H1 (cell line): ENCODE measurements at regions not wholly inside any gene's neighbourhood (a gene's known extent, or its start where the extent isn't known, plus 50 kb on each side); places are given as distances from the start of the nearest gene placed in this dataset.

Experiments
- CTCF ChIA-PET: fragments of 300-600 bp; sonication (Branson Sonifier 250); formaldehyde crosslinking; loops from one replicate; lab custom pipeline; 2021; ENCODE audit not compliant: partially characterized antibody; lab: Charles Lee
- POLR2A ChIA-PET: fragments of 300-600 bp; sonication (Branson Sonifier 250); formaldehyde crosslinking; loops from one replicate; lab custom pipeline; 2021; ENCODE audit warnings: inconsistent platforms; ENCODE audit not compliant: partially characterized antibody; lab: Charles Lee
- DNase-seq, 2 experiments: peaks; one replicate each; pipeline versions ENCODE4 v3.0.0 to v3.0.0-alpha.2; 2010 to 2022; ENCODE audit warnings: low spot score in 2 of 2, low read depth in 1 of 2, mixed read lengths in 1 of 2
- FAIRE-seq: peaks from 2 replicates; lab custom pipeline; 2011; peaks lifted over from hg19 to GRCh38; lab: Jason Lieb, UNC
- H2AFZ ChIP-seq: 2 replicates; pipeline ENCODE4 v1.8.1; 2012; ENCODE audit warnings: low read length, inconsistent platforms
- H2AK5ac ChIP-seq: 2 replicates; pipeline ENCODE4 v1.6.1; 2013; ENCODE audit warnings: low read depth, low read length
- H2BK120ac ChIP-seq: replicated peaks from 2 replicates; pipeline ENCODE3; 2013; ENCODE audit warnings: low read depth, low read length, inconsistent platforms
- H2BK12ac ChIP-seq: 2 replicates; pipeline ENCODE4 v1.6.1; 2013; ENCODE audit warnings: low read depth, low read length
- H2BK15ac ChIP-seq: 2 replicates; pipeline ENCODE4 v1.6.1; 2013; ENCODE audit warnings: low read length
- H2BK20ac ChIP-seq: 2 replicates; pipeline ENCODE4 v1.6.1; 2013; ENCODE audit warnings: low read length
- H2BK5ac ChIP-seq: 2 replicates; pipeline ENCODE4 v1.6.1; 2013; ENCODE audit warnings: low read depth, low read length
- H3K14ac ChIP-seq: 2 replicates; pipeline ENCODE4 v1.6.1; 2013; ENCODE audit warnings: inconsistent platforms; ENCODE audit not compliant: insufficient read length
- H3K18ac ChIP-seq: 2 replicates; pipeline ENCODE4 v1.6.1; 2013; ENCODE audit warnings: low read length; ENCODE audit errors: extremely low read depth
- H3K23ac ChIP-seq: 2 replicates; pipeline ENCODE4 v1.6.1; 2013; ENCODE audit warnings: inconsistent platforms; ENCODE audit not compliant: insufficient read length
- H3K23me2 ChIP-seq: 2 replicates; pipeline ENCODE4 v1.6.1; 2013; ENCODE audit warnings: low read depth, low read length
- H3K27ac ChIP-seq: 2 replicates; pipeline ENCODE4 v1.6.1; 2011; ENCODE audit warnings: low read depth, low read length, inconsistent platforms
- H3K27me3 ChIP-seq, 4 experiments: replicated peaks in 1 of 4; 1 replicate in 1 of 4; 2 replicates in 3 of 4; pipeline versions ENCODE4 v1.6.1 to v1.8.1; 2011 to 2013; ENCODE audit warnings: low read length in 3 of 4, mild to moderate bottlenecking in 3 of 4, inconsistent platforms in 2 of 4, mixed read lengths in 2 of 4, moderate library complexity in 1 of 4; ENCODE audit not compliant: control insufficient read depth in 3 of 4, insufficient read depth in 3 of 4; ENCODE audit errors: extremely low read depth in 1 of 4
- H3K36me3 ChIP-seq, 4 experiments: 2 replicates each; pipeline versions ENCODE4 v1.6.1 to v1.8.1; 2011 to 2013; ENCODE audit warnings: mild to moderate bottlenecking in 4 of 4, low read length in 3 of 4, moderate library complexity in 2 of 4, control low read depth in 1 of 4, inconsistent platforms in 1 of 4; ENCODE audit not compliant: insufficient read depth in 4 of 4, control insufficient read depth in 2 of 4
- H3K4ac ChIP-seq: replicated peaks from 2 replicates; pipeline ENCODE3; 2013; ENCODE audit warnings: low read length, low read depth, mixed read lengths, inconsistent platforms; ENCODE audit not compliant: insufficient read length
- H3K4me1 ChIP-seq, 4 experiments: replicated peaks in 1 of 4; 1 replicate in 1 of 4; 2 replicates in 3 of 4; pipeline versions ENCODE4 v1.6.1 to v1.8.1; 2011 to 2013; ENCODE audit warnings: low read length in 3 of 4, inconsistent platforms in 2 of 4, mixed read lengths in 1 of 4; ENCODE audit not compliant: insufficient read depth in 4 of 4, control insufficient read depth in 3 of 4
- H3K4me2 ChIP-seq, 2 experiments: 2 replicates each; pipeline versions ENCODE4 v1.6.1 to v1.8.1; 2011 to 2013; ENCODE audit warnings: low read depth in 2 of 2, low read length in 2 of 2, control low read depth in 1 of 2, inconsistent platforms in 1 of 2, mild to moderate bottlenecking in 1 of 2; ENCODE audit not compliant: insufficient read depth in 1 of 2
- H3K4me3 ChIP-seq, 4 experiments: fragments of 200-600, 300-600 bp in 1 of 4; sonication (generic), shearing (Covaris generic), sonication (Bioruptor Twin) in 1 of 4; 2 replicates each; pipeline versions ENCODE4 v1.5.1 to v1.8.1; 2011 to 2016; ENCODE audit warnings: low read length in 4 of 4, low read depth in 3 of 4, control low read depth in 2 of 4, inconsistent platforms in 2 of 4, mild to moderate bottlenecking in 2 of 4, mixed read lengths in 1 of 4, moderate library complexity in 1 of 4; ENCODE audit not compliant: insufficient read depth in 2 of 4; ENCODE audit errors: extremely low read depth in 1 of 4
- H3K56ac ChIP-seq: replicated peaks from 2 replicates; pipeline ENCODE3; 2013; ENCODE audit warnings: low read depth, mild to moderate bottlenecking, mixed read lengths, low read length, inconsistent platforms; ENCODE audit not compliant: insufficient read length
- H3K79me1 ChIP-seq: 2 replicates; pipeline ENCODE4 v1.6.1; 2013; ENCODE audit warnings: low read depth, low read length, control low read depth
- H3K79me2 ChIP-seq, 2 experiments: 2 replicates each; pipeline versions ENCODE4 v1.6.1 to v1.8.1; 2012 to 2013; ENCODE audit warnings: low read length in 2 of 2, mild to moderate bottlenecking in 2 of 2, inconsistent platforms in 1 of 2; ENCODE audit not compliant: insufficient read depth in 2 of 2, control insufficient read depth in 1 of 2
- H3K9ac ChIP-seq, 4 experiments: replicated peaks in 1 of 4; 1 replicate in 1 of 4; 2 replicates in 3 of 4; pipeline versions ENCODE4 v1.6.1 to v1.8.1; 2011 to 2013; ENCODE audit warnings: low read depth in 3 of 4, low read length in 3 of 4, control low read depth in 2 of 4, mild to moderate bottlenecking in 2 of 4, moderate library complexity in 2 of 4, inconsistent platforms in 1 of 4; ENCODE audit errors: extremely low read depth in 1 of 4
- H3K9me3 ChIP-seq, 2 experiments: 2 replicates each; pipeline versions ENCODE4 v1.6.1 to v1.8.1; 2012 to 2013; ENCODE audit warnings: mild to moderate bottlenecking in 2 of 2, moderate library complexity in 2 of 2, control low read depth in 1 of 2, inconsistent platforms in 1 of 2, low read depth in 1 of 2, low read length in 1 of 2, mixed read lengths in 1 of 2; ENCODE audit not compliant: insufficient read depth in 2 of 2
- H4K20me1 ChIP-seq, 2 experiments: replicated peaks in 1 of 2; 2 replicates each; pipeline versions ENCODE3 to v1.8.1; 2011 to 2013; ENCODE audit warnings: inconsistent platforms in 2 of 2, low read length in 2 of 2, mild to moderate bottlenecking in 1 of 2; ENCODE audit not compliant: insufficient read depth in 2 of 2, control insufficient read depth in 1 of 2
- H4K5ac ChIP-seq: 2 replicates; pipeline ENCODE4 v1.6.1; 2013; ENCODE audit warnings: low read length, low read depth, mixed read lengths, inconsistent platforms; ENCODE audit not compliant: insufficient read length
- H4K8ac ChIP-seq: 2 replicates; pipeline ENCODE4 v1.8.0; 2013; ENCODE audit warnings: mild to moderate bottlenecking, moderate library complexity, low read length, inconsistent platforms; ENCODE audit not compliant: insufficient read depth; ENCODE audit errors: extremely low read depth
- H4K91ac ChIP-seq: replicated peaks from 2 replicates; pipeline ENCODE3; 2013; ENCODE audit warnings: low read length, mixed read lengths, inconsistent platforms; ENCODE audit not compliant: insufficient read length
- BCL11A ChIP-seq, 2 experiments: IDR thresholded peaks; one replicate each; pipeline ENCODE4 v1.6.1; 2011; ENCODE audit warnings: low read depth in 2 of 2, low read length in 2 of 2, mild to moderate bottlenecking in 2 of 2
- CBX8 ChIP-seq: fragments of 300-800, 300-1000 bp; sonication (generic); IDR thresholded peaks from 2 replicates; pipeline ENCODE4 v1.7.1; 2016; ENCODE audit warnings: low read depth, low read length, borderline replicate concordance
- CHD1 ChIP-seq: IDR thresholded peaks from 2 replicates; pipeline ENCODE4 v1.6.1; 2012; ENCODE audit warnings: low read depth, low read length, improper control_type of control experiment
- MAFK ChIP-seq: IDR thresholded peaks from 2 replicates; pipeline ENCODE4 v1.6.1; 2012; ENCODE audit warnings: low read depth, mild to moderate bottlenecking, improper control_type of control experiment, low read length
- RAD21 ChIP-seq, 2 experiments: IDR thresholded peaks in 1 of 2; conservative IDR thresholded peaks in 1 of 2; 2 replicates each; pipeline ENCODE4 v1.6.1; 2011; ENCODE audit warnings: low read depth in 2 of 2, low read length in 2 of 2, improper control_type of control experiment in 1 of 2, inconsistent platforms in 1 of 2, mild to moderate bottlenecking in 1 of 2, moderate library complexity in 1 of 2
- RFX5 ChIP-seq: IDR thresholded peaks from 2 replicates; pipeline ENCODE4 v1.6.1; 2011; ENCODE audit warnings: low read depth, low read length, improper control_type of control experiment, borderline replicate concordance
- RXRA ChIP-seq: IDR thresholded peaks from 2 replicates; pipeline ENCODE4 v1.6.1; 2011; ENCODE audit warnings: low read depth, mild to moderate bottlenecking, low read length, moderate library complexity; ENCODE audit not compliant: insufficient read depth
- SP4 ChIP-seq: IDR thresholded peaks from 2 replicates; pipeline ENCODE4 v1.6.1; 2012; ENCODE audit warnings: low read length, inconsistent platforms
- WGBS, 2 experiments: shearing (Covaris generic) in 1 of 2; methylation state at CpG; one replicate each; pipeline versions ENCODE4 v1.1.6 to v1.1.7; 2013 to 2015; ENCODE audit warnings: low lambda C conversion rate in 2 of 2, mixed read lengths in 2 of 2, inconsistent platforms in 1 of 2, low coverage in 1 of 2, missing lambda C conversion rate in 1 of 2; ENCODE audit not compliant: insufficient replicate concordance in 2 of 2, insufficient coverage in 1 of 2, insufficient read length in 1 of 2; ENCODE audit errors: extremely low coverage in 1 of 2, missing lambda C conversion rate in 1 of 2; 5-methylcytosine and 5-hydroxymethylcytosine counted together
- TF ChIP-seq, protein P1 (sequence below): IDR thresholded peaks from 2 replicates; pipeline ENCODE4 v1.6.1; 2011; ENCODE audit warnings: low read depth, mild to moderate bottlenecking, low read length; ENCODE audit not compliant: insufficient read depth

DNA sequence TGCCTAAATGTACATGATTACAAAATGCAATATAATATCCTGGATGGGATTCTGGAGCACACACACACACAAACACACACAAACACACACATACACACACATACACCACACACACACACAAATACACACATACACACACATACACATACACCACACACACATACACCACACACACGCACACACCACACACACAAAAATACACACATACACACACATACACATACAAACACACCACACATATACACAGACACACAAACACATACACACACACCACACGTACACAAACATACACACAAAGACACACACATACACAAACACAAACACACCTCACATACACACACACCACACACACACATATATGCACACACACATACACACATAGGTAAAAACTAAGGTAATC, 134.6 kb upstream of the SYNDIG1 start:
- Histone ChIP-seq H4K8ac (no peak overlapping the region), H2BK12ac (no peak overlapping the region), H3K4me2 (no peak overlapping the region), H2AFZ (no peak overlapping the region), H2BK15ac (0 out of 2 replicates have a peak overlapping the region, but pooled peaks have one; percentile 62), H4K91ac (no peak overlapping the region), H4K5ac (no peak overlapping the region), H2BK5ac (no peak overlapping the region), H3K79me1 (no peaks in the 10 kb centered on the region), H3K4me1 (no peaks in the 10 kb centered on the region), H3K18ac (no peak overlapping the region), H3K4ac (no peak overlapping the region), H3K27ac (no peak overlapping the region), H3K79me2 (no peaks in the 10 kb centered on the region), H3K56ac (peak overlapping the region; percentile 98), H2AK5ac (no peak overlapping the region; the same call in 1 of the 2 replicates), H3K9me3 (no peaks in the 10 kb centered on the region), H3K23ac (no peak overlapping the region), H3K36me3 (no peaks in the 10 kb centered on the region), H3K14ac (no peak overlapping the region), H2BK120ac (no peak overlapping the region), H4K20me1 (peaks cover 0 to 3% of the 10 kb centered on the region in 2 experiments), H3K23me2 (peaks cover 4% of the 10 kb centered on the region; the same call in 1 of the 2 replicates), H2BK20ac (no peak overlapping the region), H3K9ac (no peak overlapping the region), H3K4me3 (no peak overlapping the region), H3K27me3 (no peaks in the 10 kb centered on the region)
- 84% methylated on average over 2 of the region's 2 CpGs; no CpG with 5 or more reads in 1 of the 2 experiments for WGBS, 2 experiments
- FAIRE-seq (no peak), DNase-seq (no peak)
- POLR2A ChIA-PET = no interaction called here
- TF ChIP-seq CBX8 (no peak), RAD21 (IDR thresholded peaks at IDR 0.05 in 1 of 2, conservative IDR thresholded peaks at IDR 0.05 in 1 of 2; ENCODE audit: low read depth in 2 of 2, low read length in 2 of 2) (no peak), CHD1 (no peak), BCL11A (IDR thresholded peaks at IDR 0.05; ENCODE audit: low read depth in 2 of 2, low read length in 2 of 2) (no peak), SP4 (no peak), RFX5 (no peak), RXRA (no peak), MAFK (no peak)
- TF ChIP-seq, protein P1, sequence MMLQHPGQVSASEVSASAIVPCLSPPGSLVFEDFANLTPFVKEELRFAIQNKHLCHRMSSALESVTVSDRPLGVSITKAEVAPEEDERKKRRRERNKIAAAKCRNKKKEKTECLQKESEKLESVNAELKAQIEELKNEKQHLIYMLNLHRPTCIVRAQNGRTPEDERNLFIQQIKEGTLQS = no peak
- CTCF ChIA-PET = no interaction called here
